HG02759 (cell line): ENCODE measurements at regions not wholly inside any gene's neighbourhood (a gene's known extent, or its start where the extent isn't known, plus 50 kb on each side); places are given as distances from the start of the nearest gene placed in this dataset.
A peak's percentile ranks its signal among the peaks of the same experiment; 100 is the strongest.
"Not testable (repeated sequence)": the region's sequence is repeated elsewhere in the genome, so short reads cannot be mapped to it uniquely, and the experiment has no call there.

Source experiments
- ATAC-seq: cut with Tn5 transposase; IDR thresholded peaks from one replicate; pipeline ENCODE4 v1.9.1; 2021; ENCODE audit warnings: mild to moderate bottlenecking, moderate library complexity; ENCODE audit not compliant: unreplicated experiment

DNA sequence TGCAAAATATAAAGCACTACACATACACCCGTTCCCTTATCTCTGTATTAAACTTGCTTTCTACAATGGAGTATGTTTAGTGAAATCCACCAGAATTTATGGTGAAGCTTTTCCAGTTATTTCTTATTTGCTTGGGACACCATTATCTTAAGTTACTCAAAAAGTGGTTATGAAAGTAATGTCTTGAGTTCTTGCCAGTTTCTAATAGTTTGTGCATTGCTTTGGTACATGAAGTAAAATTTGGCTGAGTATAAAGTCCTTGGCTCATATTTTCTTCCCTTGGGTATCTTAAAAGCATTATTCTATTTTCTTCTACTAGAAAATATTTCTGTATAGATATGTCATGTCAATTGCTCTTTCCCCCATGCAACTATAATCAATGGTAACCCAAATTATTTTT is 85.2 kb downstream of the POLR1F start:
- no peak for ATAC-seq

GRCh38 chr7:19621740-19622139 is 87.1 kb downstream of the POLR1F start:
- ATAC-seq, result no peak

DNA sequence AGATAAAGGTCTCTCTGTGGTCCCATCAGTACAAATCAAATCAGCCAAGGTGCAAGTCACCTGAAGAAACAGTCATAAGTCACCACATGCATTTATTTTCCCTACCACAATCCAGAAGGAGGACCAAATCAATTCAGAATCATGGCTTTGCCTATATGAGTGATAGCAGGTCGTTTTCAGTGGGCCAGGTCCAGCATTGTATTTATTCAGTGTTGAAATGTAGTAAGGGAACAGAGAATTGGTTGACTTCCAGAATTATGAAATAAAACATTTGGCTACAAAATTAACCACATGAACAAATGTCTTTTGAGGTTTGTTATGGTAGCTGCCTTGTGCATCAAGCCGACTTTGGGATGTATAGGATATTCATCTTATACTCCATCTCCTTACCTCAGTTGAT is 88.4 kb downstream of the POLR1F start:
- ATAC-seq, result no peak

DNA sequence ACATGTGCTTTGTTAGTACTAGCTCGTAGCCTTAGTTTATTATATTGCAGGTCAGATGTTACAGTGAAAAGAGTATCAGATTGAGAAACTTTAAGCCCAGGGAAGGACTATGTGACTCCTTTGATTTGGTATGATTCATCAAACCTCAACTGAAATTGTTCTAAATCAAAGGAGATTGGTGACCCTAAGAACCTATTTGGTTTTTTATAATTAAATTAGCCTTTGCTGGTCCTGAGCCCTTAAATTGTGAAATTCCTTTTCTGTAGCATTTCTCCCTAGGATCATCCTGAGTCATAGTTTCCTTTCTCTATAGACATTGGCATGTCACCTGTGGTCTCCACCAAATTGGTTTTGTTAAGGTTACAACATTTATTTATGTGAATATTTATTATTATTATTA is 89.7 kb downstream of the POLR1F start:
- no peak for ATAC-seq

DNA sequence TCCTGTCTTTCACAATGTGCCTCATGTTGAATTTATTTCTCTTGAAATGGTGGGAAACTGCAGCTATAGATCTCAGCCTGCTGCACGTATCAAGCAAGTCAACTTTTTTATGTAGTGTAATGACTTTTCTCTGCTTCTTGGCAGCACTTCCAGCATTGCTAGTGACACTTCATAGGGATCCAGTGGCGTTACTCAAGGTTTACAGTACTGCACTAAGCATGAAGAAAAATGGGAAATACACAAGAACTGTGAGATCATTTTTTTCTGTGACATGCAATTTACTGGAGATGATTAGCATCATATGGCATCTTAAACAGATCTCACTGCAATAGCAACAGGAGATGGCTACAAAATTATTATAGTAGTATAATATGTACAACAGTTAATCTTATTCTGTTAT is 90.9 kb downstream of the POLR1F start:
- no peak for ATAC-seq

GRCh38 chr7:19610194-19610943 is 98.5 kb downstream of the POLR1F start:
- no peak for ATAC-seq

DNA sequence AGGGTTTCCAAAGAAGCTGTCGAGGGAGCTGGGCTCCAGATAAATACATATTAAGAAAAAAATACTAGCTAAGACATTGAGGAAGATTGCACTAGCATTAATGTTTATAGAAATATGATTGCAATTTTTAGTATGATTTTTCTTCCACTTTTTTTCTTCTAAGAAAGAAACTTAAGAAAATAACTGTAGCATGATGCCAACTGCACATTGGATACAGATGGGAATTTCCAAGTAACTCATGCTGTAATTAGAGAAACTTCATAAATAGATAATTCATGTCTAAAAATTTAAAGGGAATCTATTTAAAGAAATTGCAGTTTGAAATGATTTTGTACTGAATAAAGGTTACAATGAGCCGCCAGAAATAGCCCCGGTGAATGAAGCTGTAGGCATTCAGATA is 119.4 kb downstream of the POLR1F start:
- no peak for ATAC-seq

DNA sequence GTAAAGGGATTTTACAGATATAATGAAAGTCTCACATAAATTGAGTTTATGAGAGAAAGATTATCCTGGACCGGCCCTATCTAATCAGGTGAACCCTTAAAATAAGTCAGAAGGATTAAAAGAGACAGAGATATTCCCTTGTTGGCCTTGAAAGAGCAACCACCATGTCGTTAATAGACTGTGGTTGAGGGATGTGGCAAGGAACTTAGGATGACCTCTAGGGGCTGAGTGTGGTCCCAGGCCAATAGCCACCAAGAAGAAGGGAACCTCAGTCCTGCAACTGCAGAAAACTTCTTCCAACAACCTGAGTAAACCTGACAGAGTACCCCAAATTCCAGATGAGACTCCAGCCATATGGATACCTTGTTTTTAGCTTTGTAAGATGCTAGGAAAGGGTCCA is 121.5 kb downstream of the POLR1F start:
- ATAC-seq, result peak; percentile 88

- ATAC-seq, result no peak
Observed at GRCh38 chr7:19585761-19586160, 123.1 kb downstream of the POLR1F start.

DNA sequence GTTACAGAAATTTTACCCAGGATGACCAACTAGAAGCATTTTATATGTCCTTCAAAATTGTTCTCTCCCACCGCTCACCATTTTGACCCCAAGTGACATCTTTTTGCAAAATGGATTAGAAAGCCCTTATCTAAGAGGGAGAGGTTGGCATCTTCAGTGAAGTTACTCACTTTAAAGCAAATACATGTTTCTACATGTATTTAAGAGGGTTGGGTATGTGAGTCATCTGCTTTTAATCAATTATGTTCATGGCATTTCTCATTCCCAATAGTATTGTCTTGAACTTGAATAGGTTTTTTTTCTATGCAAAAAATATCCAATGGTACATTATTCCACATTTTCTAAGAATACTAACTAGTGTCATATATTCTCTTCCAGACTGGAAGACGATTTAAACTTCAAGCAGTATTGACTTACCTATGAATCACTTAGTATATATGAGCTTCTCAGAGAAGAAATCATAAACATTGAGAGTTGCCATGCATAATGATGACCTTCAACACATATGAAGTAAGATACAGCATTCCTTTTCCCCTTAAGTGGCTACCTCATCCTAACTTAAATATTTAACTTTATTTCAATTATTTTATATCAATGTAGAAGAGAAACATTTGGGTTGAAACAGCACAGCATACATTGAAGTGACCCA is 132.8 kb downstream of the POLR1F start:
- ATAC-seq, result no peak

DNA sequence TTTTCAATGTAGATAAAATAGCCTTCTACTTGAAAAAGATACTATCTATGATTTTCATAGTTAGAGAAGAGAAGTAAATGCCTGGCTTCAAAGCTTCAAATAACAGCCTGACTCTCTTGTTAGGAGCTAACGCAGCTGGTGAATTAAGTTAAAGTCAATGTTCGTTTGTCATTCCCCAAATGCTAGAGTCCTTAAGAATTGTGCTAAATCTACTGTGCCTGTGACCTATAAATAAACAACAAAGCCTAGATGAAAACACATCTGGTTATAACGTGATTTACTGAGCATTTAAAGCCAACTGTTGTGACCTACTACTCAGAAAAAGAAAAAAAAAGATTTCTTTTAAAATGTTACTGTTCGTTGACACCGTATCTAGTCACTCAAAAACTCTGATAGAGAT is 134.7 kb downstream of the POLR1F start:
- no peak for ATAC-seq

DNA sequence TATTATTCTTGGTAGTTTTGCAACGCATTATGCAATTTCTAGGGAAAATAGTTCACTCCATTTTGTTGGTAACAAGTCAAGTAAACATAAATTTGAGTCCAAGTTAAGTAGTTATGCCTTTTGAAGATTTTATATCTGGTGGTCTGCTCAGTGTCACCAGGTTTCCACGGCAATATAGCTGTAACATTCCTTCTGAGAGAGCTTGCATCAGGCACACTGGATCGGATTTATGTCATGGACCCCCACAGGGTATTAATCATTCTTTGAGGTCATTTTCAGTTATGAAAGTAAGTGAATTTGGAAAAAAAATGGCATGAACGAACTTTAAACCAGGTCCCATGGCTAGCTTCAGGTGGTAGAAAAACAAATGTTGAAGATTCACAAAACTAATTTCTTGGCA is 136.3 kb downstream of the POLR1F start:
- ATAC-seq, result no peak

- ATAC-seq, result no peak
Observed at GRCh38 chr7:19567011-19567410, 141.8 kb downstream of the POLR1F start.

DNA sequence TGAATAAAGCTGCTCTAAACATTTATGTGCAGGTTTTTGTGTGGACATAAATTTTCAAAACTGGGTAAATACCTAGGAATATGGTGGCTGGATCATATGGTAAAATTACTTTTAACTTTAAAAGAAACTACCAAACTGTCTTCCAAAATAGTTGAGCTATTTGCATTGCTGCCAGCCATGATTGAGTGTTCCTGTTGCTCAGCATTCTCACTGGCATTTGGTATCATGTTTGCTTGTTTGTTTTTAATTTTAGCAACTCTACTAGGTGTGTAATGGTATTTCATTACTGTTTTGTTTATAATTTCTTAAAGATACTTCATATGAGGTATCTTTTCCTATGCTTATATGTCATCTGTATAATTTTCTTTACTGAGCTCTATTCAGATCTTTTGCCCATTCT is 143.2 kb downstream of the POLR1F start:
- no peak for ATAC-seq

DNA sequence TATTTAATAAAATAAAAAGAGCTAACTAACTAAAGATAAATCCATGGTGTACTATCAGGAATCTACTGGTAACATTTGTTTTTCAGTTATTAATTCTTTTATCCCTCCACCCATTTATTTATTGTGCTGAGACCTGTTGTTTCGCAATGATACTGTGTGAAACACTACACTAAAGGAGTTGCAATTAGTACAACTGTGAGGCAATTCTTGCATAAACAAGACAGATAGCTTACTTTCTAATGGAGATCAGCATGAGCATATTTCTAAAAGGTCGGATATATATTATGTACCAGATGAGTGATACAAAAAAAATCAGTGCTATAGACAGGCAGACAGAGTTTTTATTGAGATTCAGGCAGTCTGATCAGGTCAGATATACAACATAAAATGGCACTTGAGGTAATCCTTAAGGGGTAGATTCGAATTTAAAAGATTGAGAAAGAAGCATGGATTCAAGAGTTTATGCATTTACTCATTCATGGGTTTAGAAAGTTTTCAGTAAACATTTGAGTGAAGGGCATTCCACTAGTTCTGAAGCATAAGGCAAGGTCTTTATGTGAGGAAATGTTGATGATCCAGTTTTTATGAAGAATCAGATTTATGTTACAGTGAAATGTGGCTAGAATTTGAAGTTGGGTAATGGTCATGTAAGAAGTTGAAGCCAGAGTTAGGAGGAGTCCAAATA is 147.6 kb downstream of the POLR1F start:
- no peak for ATAC-seq

GRCh38 chr7:19560111-19560883 is 148.5 kb downstream of the POLR1F start:
- no peak for ATAC-seq

GRCh38 chr7:19558527-19558926 is 150.3 kb downstream of the POLR1F start:
- ATAC-seq, result no peak

- no peak for ATAC-seq
Observed at GRCh38 chr7:19557726-19558465, 150.9 kb downstream of the POLR1F start.

GRCh38 chr7:19554581-19554980 is 154.3 kb downstream of the POLR1F start:
- no peak for ATAC-seq

DNA sequence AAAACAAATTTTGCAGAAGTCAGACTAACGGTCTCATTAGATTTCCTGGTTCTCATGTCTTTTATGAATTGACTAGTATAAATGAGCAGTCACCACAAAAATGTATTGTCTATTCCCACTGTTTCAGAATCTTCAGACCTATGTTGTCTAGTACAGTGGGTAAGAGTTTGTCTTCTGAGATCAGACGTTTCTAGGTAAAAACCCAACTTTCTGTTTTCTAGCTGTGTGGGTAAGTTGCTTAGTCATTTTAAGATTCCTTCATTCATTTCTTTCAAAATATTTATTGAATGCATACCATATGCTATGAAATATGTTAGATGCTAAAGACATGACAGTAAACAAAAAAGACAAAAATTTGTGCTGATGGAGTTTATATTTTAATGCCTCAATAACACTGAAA is 156.3 kb downstream of the POLR1F start:
- no peak for ATAC-seq

DNA sequence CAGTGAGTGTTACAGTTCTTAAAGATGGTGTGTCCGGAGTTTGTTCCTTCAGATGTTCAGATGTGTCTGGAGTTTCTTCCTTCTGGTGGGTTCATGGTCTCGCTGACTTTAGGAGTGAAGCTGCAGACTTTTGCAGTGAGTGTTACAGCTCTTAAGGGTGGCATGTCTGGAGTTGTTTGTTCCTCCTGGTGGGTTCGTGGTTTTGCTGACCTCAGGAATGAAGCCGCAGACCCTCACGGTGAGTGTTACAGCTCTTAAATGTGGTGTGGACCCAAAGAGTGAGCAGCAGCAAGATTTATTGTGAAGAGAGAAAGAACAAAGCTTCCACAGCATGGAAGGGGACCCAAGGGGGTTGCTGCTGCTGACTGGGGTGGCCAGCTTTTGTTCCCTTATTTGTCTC is 159.6 kb downstream of the POLR1F start:
- not testable (repeated sequence) for ATAC-seq
